HEK293T (cell line): ENCODE measurements at regions not wholly inside any gene's neighbourhood (a gene's known extent, or its start where the extent isn't known, plus 50 kb on each side); places are given as distances from the start of the nearest gene placed in this dataset.

Source experiments
- CTCF ChIA-PET: fragments of 350-600 bp; formaldehyde crosslinking; extraction: SDS; loops from one replicate; lab custom pipeline; 2021; ENCODE audit warnings: antibody characterized with exemption, inconsistent platforms; lab: Yijun Ruan, JAX
- POLR2A ChIA-PET: fragments of 350-600 bp; formaldehyde crosslinking; extraction: SDS; loops from one replicate; lab custom pipeline; 2020; ENCODE audit warnings: antibody characterized with exemption, inconsistent platforms; lab: Yijun Ruan, JAX
- DNase-seq: peaks from one replicate; pipeline ENCODE4 v3.0.0; 2012; ENCODE audit warnings: mixed read lengths; ENCODE audit errors: extremely low spot score
- ARNT ChIP-seq: fragments of 450-650 bp; IDR thresholded peaks from 2 replicates; pipeline ENCODE4 v1.6.1; 2017; ENCODE audit warnings: mild to moderate bottlenecking
- BHLHE40 ChIP-seq: fragments of 450-650 bp; IDR thresholded peaks from 2 replicates; pipeline ENCODE4 v1.6.1; 2016; ENCODE audit warnings: mild to moderate bottlenecking, moderate library complexity, borderline replicate concordance
- CTBP1 ChIP-seq: fragments of 450-650 bp; IDR thresholded peaks from 2 replicates; pipeline ENCODE4 v1.6.1; 2016; ENCODE audit warnings: borderline replicate concordance
- ELF4 ChIP-seq: fragments of 450-650 bp; IDR thresholded peaks from 2 replicates; pipeline ENCODE4 v1.6.1; 2017; ENCODE audit warnings: antibody characterized with exemption
- FOXA1 ChIP-seq: fragments of 450-650 bp; IDR thresholded peaks from 2 replicates; pipeline ENCODE4 v1.6.1; 2016; ENCODE audit warnings: mild to moderate bottlenecking
- FOXK2 ChIP-seq: fragments of 450-650 bp; IDR thresholded peaks from 2 replicates; pipeline ENCODE4 v1.6.1; 2016; ENCODE audit warnings: mild to moderate bottlenecking
- FOXM1 ChIP-seq: fragments of 450-650 bp; IDR thresholded peaks from 2 replicates; pipeline ENCODE4 v1.6.1; 2017; ENCODE audit warnings: mild to moderate bottlenecking, borderline replicate concordance
- HDGF ChIP-seq: fragments of 450-650 bp; IDR thresholded peaks from 2 replicates; pipeline ENCODE4 v1.6.1; 2017; ENCODE audit warnings: antibody characterized with exemption, borderline replicate concordance
- L3MBTL2 ChIP-seq: fragments of 450-650 bp; conservative IDR thresholded peaks from 2 replicates; pipeline ENCODE4 v1.6.1; 2016; ENCODE audit warnings: mild to moderate bottlenecking
- LEF1 ChIP-seq: fragments of 450-650 bp; IDR thresholded peaks from 2 replicates; pipeline ENCODE4 v1.6.1; 2017; ENCODE audit warnings: mild to moderate bottlenecking, borderline replicate concordance
- NFRKB ChIP-seq: fragments of 450-650 bp; IDR thresholded peaks from 2 replicates; pipeline ENCODE4 v1.6.1; 2016; ENCODE audit warnings: mild to moderate bottlenecking, moderate library complexity
- PKNOX1 ChIP-seq: fragments of 450-650 bp; IDR thresholded peaks from 2 replicates; pipeline ENCODE4 v1.6.1; 2016
- SP1 ChIP-seq: fragments of 450-650 bp; IDR thresholded peaks from 2 replicates; pipeline ENCODE4 v1.6.1; 2017
- SUZ12 ChIP-seq: fragments of 450-650 bp; IDR thresholded peaks from 2 replicates; pipeline ENCODE4 v1.6.1; 2016; ENCODE audit warnings: mild to moderate bottlenecking
- TARDBP ChIP-seq: fragments of 450-650 bp; IDR thresholded peaks from 2 replicates; pipeline ENCODE4 v1.6.1; 2016
- ZNF384 ChIP-seq: fragments of 450-650 bp; IDR thresholded peaks from 2 replicates; pipeline ENCODE4 v1.6.1; 2016

DNA sequence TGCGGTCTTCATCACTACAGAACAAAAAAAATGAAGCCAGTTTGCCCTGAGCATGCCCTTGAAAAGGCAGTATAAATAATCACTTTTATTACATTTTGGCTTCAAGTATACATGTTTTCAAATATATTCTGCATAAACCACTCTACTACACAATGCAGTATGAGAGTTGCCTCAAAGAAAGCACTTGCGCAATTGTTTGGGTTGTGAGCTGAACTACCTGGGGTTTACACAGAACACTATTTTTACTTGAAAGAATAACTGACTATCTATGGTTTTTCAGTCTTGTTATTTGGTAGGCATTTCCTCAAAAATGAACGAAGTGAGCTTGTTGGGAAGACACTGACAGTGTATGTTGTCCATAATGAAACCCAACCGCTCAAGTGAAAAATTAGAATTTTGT lies 264.4 kb upstream of the KLF12 start:
- TF ChIP-seq FOXM1 (no peak), TARDBP (no peak), FOXA1 (no peak), ZNF384 (no peak), FOXK2 (no peak), SUZ12 (no peak), L3MBTL2 (no peak)
- no peak for DNase-seq
- ChIA-PET CTCF (no interaction called here), POLR2A (no interaction called here)

DNA sequence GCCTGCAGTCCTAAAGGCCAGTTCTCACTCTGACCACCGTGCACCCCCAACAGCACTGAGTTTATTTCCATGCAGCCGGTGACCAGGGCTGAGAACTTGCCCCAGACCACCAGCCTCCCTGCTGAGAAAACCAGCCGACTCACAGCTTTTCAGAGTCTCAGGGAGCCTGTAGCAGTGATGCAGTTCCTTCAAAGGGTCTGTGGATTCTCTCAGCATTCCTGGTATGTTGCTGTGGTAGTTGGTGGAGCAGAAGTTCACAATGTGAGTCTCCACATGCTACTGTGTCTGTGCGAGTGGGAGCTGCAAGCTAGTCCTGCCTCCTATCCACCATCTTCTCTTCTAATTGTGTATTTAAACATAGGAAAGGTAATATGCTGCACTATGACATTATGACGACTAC lies 254.9 kb upstream of the KLF12 start:
- ChIA-PET POLR2A (no interaction called here), CTCF (no interaction called here)
- no peak for DNase-seq
- TF ChIP-seq NFRKB, result no peak
- TF ChIP-seq SP1, result no peak
- TF ChIP-seq FOXM1, result no peak
- no peak for TF ChIP-seq FOXK2

- POLR2A ChIA-PET, result no interaction called here
- TF ChIP-seq L3MBTL2, result no peak
- no peak for TF ChIP-seq FOXM1
- TF ChIP-seq BHLHE40, result no peak
- no peak for TF ChIP-seq PKNOX1
- TF ChIP-seq HDGF, result no peak
- TF ChIP-seq NFRKB, result no peak
- TF ChIP-seq FOXA1, result no peak
- TF ChIP-seq FOXK2, result no peak
- no peak for TF ChIP-seq LEF1
- TF ChIP-seq CTBP1, result no peak
- TF ChIP-seq ARNT, result no peak
- TF ChIP-seq ZNF384, result no peak
- no peak for TF ChIP-seq SP1
- CTCF ChIA-PET, result no interaction called here
- no peak for DNase-seq
Observed at GRCh38 chr13:74388626-74389025, 254.4 kb upstream of the KLF12 start.

DNA sequence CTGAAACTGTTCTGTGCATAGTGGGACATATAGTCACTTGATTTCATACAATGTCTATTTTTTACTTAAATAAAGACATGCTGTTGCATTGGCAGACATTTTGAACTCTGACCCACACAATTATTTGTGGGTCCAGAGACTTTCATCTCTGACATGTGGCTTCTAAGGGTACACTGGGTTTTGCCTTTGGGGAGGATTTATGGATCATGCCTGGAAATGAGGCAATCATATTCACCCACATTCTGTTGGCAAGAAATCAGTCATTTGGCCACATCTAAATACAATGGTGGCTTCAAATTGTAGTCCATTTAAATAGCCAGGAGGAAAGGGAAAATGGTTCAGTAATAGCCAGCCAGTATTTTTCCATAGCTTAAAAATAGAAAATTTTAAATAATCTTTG lies 238.3 kb upstream of the KLF12 start:
- ChIA-PET CTCF (no interaction called here), POLR2A (no interaction called here)
- no peak for DNase-seq
- no peak for TF ChIP-seq BHLHE40
- no peak for TF ChIP-seq L3MBTL2
- no peak for TF ChIP-seq SP1
- no peak for TF ChIP-seq ELF4
- no peak for TF ChIP-seq NFRKB
- no peak for TF ChIP-seq ARNT
- TF ChIP-seq FOXK2, result no peak
- TF ChIP-seq SUZ12, result no peak
- no peak for TF ChIP-seq TARDBP
- no peak for TF ChIP-seq PKNOX1
- TF ChIP-seq FOXM1, result no peak
- TF ChIP-seq HDGF, result no peak
- no peak for TF ChIP-seq FOXA1
- no peak for TF ChIP-seq CTBP1
- TF ChIP-seq ZNF384, result no peak

DNA sequence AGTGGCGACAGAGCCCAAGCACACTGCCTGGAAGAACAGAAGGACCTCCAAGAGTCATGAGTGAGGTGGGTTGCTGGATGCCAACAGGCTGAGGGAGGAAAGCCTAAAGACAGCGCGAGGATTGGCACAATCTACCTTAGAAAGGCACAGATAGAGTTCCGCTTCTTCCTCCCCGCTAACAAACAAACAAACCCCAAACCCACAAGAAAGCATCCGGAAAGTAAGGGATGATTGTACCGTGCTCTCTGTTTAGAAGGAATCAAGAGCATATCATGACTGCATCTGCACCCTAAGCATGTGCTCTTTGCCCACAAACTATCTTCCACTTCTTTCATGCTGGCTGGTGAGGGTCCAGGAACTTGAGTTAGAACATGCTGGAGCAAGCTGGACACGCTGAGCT lies 233.0 kb upstream of the KLF12 start:
- DNase-seq, result no peak
- ChIA-PET POLR2A (no interaction called here), CTCF (no interaction called here)
- no peak for TF ChIP-seq ELF4
- TF ChIP-seq ARNT, result no peak
- TF ChIP-seq CTBP1, result no peak
- TF ChIP-seq FOXK2, result no peak
- TF ChIP-seq SP1, result no peak
- TF ChIP-seq BHLHE40, result no peak
- no peak for TF ChIP-seq HDGF
- TF ChIP-seq TARDBP, result no peak
- no peak for TF ChIP-seq LEF1
- no peak for TF ChIP-seq FOXM1
- no peak for TF ChIP-seq NFRKB
- TF ChIP-seq L3MBTL2, result no peak
- no peak for TF ChIP-seq PKNOX1

- TF ChIP-seq L3MBTL2 (no peak), FOXM1 (no peak), BHLHE40 (no peak), ARNT (no peak), NFRKB (no peak), HDGF (no peak), LEF1 (no peak), FOXK2 (no peak), SUZ12 (no peak)
- CTCF ChIA-PET, result no interaction called here
- POLR2A ChIA-PET, result no interaction called here
- no peak for DNase-seq
Observed at GRCh38 chr13:74361274-74361673, 227.1 kb upstream of the KLF12 start.

- no peak for DNase-seq
- CTCF ChIA-PET, result interaction anchor here (0.6 kb wide), 1 partner anchor 142 kb away, joined by 5 read pairs; no protein-coding TSS in a partner anchor
- POLR2A ChIA-PET, result no interaction called here
- TF ChIP-seq FOXK2, result no peak
- TF ChIP-seq BHLHE40, result no peak
- no peak for TF ChIP-seq FOXM1
- no peak for TF ChIP-seq SP1
- no peak for TF ChIP-seq ZNF384
- no peak for TF ChIP-seq LEF1
- TF ChIP-seq PKNOX1, result no peak
- TF ChIP-seq ARNT, result no peak
- no peak for TF ChIP-seq L3MBTL2
- no peak for TF ChIP-seq ELF4
- TF ChIP-seq TARDBP, result no peak
- no peak for TF ChIP-seq CTBP1
- TF ChIP-seq HDGF, result no peak
Observed at GRCh38 chr13:74346960-74347359, 212.8 kb upstream of the KLF12 start.
